Esophagus muscularis mucosa (tissue), 4 donors: ENCODE measurements at regions not wholly inside any gene's neighbourhood (a gene's known extent, or its start where the extent isn't known, plus 50 kb on each side); places are given as distances from the start of the nearest gene placed in this dataset.

ENCODE experiments used
- DNase-seq: peaks from one replicate; pipeline ENCODE4 v3.0.0-alpha.2; 2017; ENCODE audit errors: extremely low spot score
- H3K27ac ChIP-seq, 4 donors: fragments of 200-600 bp; sonication (generic); replicated peaks in 1 of 4; 1 replicate in 3 of 4; 2 replicates in 1 of 4; pipeline ENCODE4 v1.5.1; 2016 to 2019; ENCODE audit warnings: mild to moderate bottlenecking in 1 of 4
- H3K27me3 ChIP-seq, 4 donors: fragments of 200-600 bp; sonication (generic); one replicate each; pipeline versions ENCODE4 v1.5.1 to v1.6.0; 2016 to 2019
- H3K36me3 ChIP-seq, 4 donors: fragments of 200-600 bp; sonication (generic); one replicate each; pipeline ENCODE4 v1.5.1; 2016 to 2019
- H3K4me1 ChIP-seq, 4 donors: fragments of 200-600 bp; sonication (generic); one replicate each; pipeline ENCODE4 v1.5.1; 2016 to 2019
- H3K4me3 ChIP-seq, 4 donors: fragments of 200-600 bp; sonication (generic); 1 replicate in 2 of 4; 2 replicates in 2 of 4; pipeline ENCODE4 v1.5.1; 2016 to 2019; ENCODE audit warnings: mild to moderate bottlenecking in 4 of 4, moderate library complexity in 1 of 4
- H3K9me3 ChIP-seq, 4 donors: fragments of 200-600 bp; sonication (generic); 1 replicate in 3 of 4; 2 replicates in 1 of 4; pipeline ENCODE4 v1.5.1; 2016 to 2019
- CTCF ChIP-seq, 3 experiments: fragments of 200-600 bp in 2 of 3; fragments of 450-650 bp in 1 of 3; sonication (generic) in 2 of 3; IDR thresholded peaks; one replicate each; pipeline ENCODE4 v1.5.1; 2017 to 2019; ENCODE audit warnings: antibody characterized with exemption in 3 of 3, mild to moderate bottlenecking in 2 of 3, moderate library complexity in 1 of 3
- EP300 ChIP-seq: sonication (generic); formaldehyde crosslinking; IDR thresholded peaks from one replicate; pipeline ENCODE4 v1.6.1; 2017; ENCODE audit warnings: antibody characterized with exemption
- POLR2A ChIP-seq: fragments of 450-650 bp; IDR thresholded peaks from one replicate; pipeline ENCODE4 v1.6.1; 2017; ENCODE audit warnings: antibody characterized with exemption, moderate library complexity, mild to moderate bottlenecking, low read depth
- POLR2AphosphoS5 ChIP-seq, 2 donors: sonication (generic); formaldehyde crosslinking; IDR thresholded peaks; one replicate each; pipeline ENCODE4 v1.6.1; 2017; ENCODE audit warnings: antibody characterized with exemption in 2 of 2
- WGBS: methylation state at CpG from one replicate; pipeline ENCODE4 v1.1.5; 2018; 5-methylcytosine and 5-hydroxymethylcytosine counted together
- intact Hi-C: fragments of 100-400 bp; cut with DNase I; formaldehyde crosslinking; loops from one replicate; pipeline ENCODE4 v1.15.1; 2023

GRCh38 chr3:83251490-83251889, 1490.0 kb upstream of the GBE1 start:
- no peak overlapping the region for H3K4me3 ChIP-seq
- intact Hi-C loops: no loop called here
- H3K9me3 ChIP-seq: peaks cover 0 to 6% (median 0%) of the 10 kb centered on the region in 4 donors
- no peak overlapping the region for H3K27ac ChIP-seq
- 89% methylated on average over 5 of the region's 5 CpGs for WGBS
- H3K4me1 ChIP-seq: no peaks in the 10 kb centered on the region
- no peaks in the 10 kb centered on the region for H3K36me3 ChIP-seq
- TF ChIP-seq CTCF (IDR thresholded peaks at IDR 0.05) (no peak), EP300 (no peak), POLR2AphosphoS5 (IDR thresholded peaks at IDR 0.05) (no peak), POLR2A (no peak)
- DNase-seq: no peak
- no peaks in the 10 kb centered on the region for H3K27me3 ChIP-seq

DNA sequence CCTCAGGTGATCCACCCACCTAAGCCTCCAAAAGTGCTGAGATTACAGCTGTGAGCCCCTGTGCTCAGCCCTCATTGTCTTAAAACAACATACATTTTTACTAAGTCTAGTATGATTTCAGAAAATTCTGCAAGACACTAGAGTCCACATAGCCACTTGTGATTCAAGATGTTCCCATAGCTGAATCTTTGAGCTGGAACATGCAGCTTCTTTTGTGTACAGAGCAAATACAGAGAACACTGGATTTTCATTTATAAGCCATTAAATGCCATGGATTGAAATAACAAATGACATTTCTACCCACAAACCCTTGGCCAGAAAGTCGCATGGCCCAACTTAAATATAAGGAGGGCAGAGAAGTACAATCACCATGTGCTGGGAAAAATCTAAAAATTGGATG, 1489.2 kb upstream of the GBE1 start:
- H3K27me3 ChIP-seq: no peaks in the 10 kb centered on the region
- H3K36me3 ChIP-seq: no peaks in the 10 kb centered on the region
- 75% methylated on average over 1 of the region's 1 CpG for WGBS
- intact Hi-C loops: no loop called here
- peaks cover 0 to 6% (median 0%) of the 10 kb centered on the region in 4 donors for H3K9me3 ChIP-seq
- no peaks in the 10 kb centered on the region for H3K4me1 ChIP-seq
- no peak for DNase-seq
- no peak overlapping the region for H3K27ac ChIP-seq
- no peak overlapping the region for H3K4me3 ChIP-seq
- TF ChIP-seq EP300 (no peak), POLR2AphosphoS5 (IDR thresholded peaks at IDR 0.05) (no peak), CTCF (IDR thresholded peaks at IDR 0.05) (no peak), POLR2A (no peak)

DNA sequence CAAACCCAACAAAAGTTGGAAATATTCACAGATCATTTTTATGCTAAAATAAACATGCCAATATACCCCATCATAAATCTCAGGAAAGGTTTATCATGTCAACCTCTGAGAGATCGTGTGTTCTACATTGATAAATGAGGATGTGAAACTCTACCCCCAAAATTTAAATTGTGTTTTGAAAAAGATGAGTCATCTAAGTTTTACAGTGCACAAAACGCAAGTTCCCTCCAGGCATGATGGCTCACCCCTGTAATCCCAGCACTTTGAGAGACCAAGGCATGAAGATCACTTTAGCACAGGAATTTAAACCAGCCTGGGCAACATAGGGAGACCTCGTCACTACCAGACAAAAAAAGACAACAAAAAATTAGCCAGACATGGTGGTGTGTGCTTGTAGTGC, 1487.0 kb upstream of the GBE1 start:
- TF ChIP-seq CTCF (IDR thresholded peaks at IDR 0.05) (no peak), POLR2AphosphoS5 (IDR thresholded peaks at IDR 0.05) (no peak)
- Histone ChIP-seq H3K36me3 (no peaks in the 10 kb centered on the region), H3K4me3 (no peak overlapping the region), H3K27me3 (no peaks in the 10 kb centered on the region), H3K4me1 (no peaks in the 10 kb centered on the region), H3K27ac (no peak overlapping the region), H3K9me3 (peaks cover 0 to 6% (median 2%) of the 10 kb centered on the region in 4 donors)
- 74% methylated on average over 3 of the region's 3 CpGs for WGBS
- intact Hi-C loops: no loop called here
- DNase-seq: no peak

- no peaks in the 10 kb centered on the region for H3K27me3 ChIP-seq
- H3K27ac ChIP-seq: no peak overlapping the region
- no peak for DNase-seq
- 68% methylated on average over 4 of the region's 4 CpGs for WGBS
- no peaks in the 10 kb centered on the region for H3K9me3 ChIP-seq
- TF ChIP-seq CTCF (IDR thresholded peaks at IDR 0.05): no peak
- no peak for TF ChIP-seq POLR2A
- no peak for TF ChIP-seq POLR2AphosphoS5 (IDR thresholded peaks at IDR 0.05)
- TF ChIP-seq EP300: no peak
- intact Hi-C loops: no loop called here
- no peaks in the 10 kb centered on the region for H3K4me1 ChIP-seq
- no peaks in the 10 kb centered on the region for H3K36me3 ChIP-seq
- H3K4me3 ChIP-seq: no peak overlapping the region
Observed at GRCh38 chr3:83235180-83235814, 1473.9 kb upstream of the GBE1 start.

GRCh38 chr3:83233715-83234114, 1472.3 kb upstream of the GBE1 start:
- Histone ChIP-seq H3K36me3 (no peaks in the 10 kb centered on the region), H3K4me3 (no peak overlapping the region), H3K4me1 (no peaks in the 10 kb centered on the region), H3K9me3 (no peaks in the 10 kb centered on the region), H3K27ac (no peak overlapping the region), H3K27me3 (no peaks in the 10 kb centered on the region)
- TF ChIP-seq EP300 (no peak), CTCF (IDR thresholded peaks at IDR 0.05) (no peak), POLR2AphosphoS5 (IDR thresholded peaks at IDR 0.05) (no peak), POLR2A (no peak)
- intact Hi-C loops: no loop called here
- 77% methylated on average over 6 of the region's 6 CpGs for WGBS
- no peak for DNase-seq
